ENCODE measurements at regions not wholly inside any gene's neighbourhood (a gene's known extent, or its start where the extent isn't known, plus 50 kb on each side); places are given as distances from the start of the nearest gene placed in this dataset.

GRCh38 chr2:17334300-17334699 lies 183.9 kb downstream of the RAD51AP2 start:
- H3K36me3 ChIP-seq (ENCODE audit: control insufficient read depth, insufficient read depth, low read length): no peaks in the 10 kb centered on the region
- peaks cover 6% of the 10 kb centered on the region for H3K4me1 ChIP-seq (ENCODE audit: control insufficient read depth, low read depth, low read length)
- H3K4me2 ChIP-seq (ENCODE audit: low read length): no peak overlapping the region
- no peak overlapping the region for H2BK120ac ChIP-seq (ENCODE audit: low read depth, low read length)
- H3K27ac ChIP-seq (ENCODE audit: low read depth, low read length): no peak overlapping the region
- H3K79me2 ChIP-seq (ENCODE audit: control insufficient read depth, insufficient read depth, low read length): no peaks in the 10 kb centered on the region
- no peak overlapping the region for H3K23ac ChIP-seq (ENCODE audit: low read length)
- H4K8ac ChIP-seq (ENCODE audit: low read depth, low read length): no peak overlapping the region
- H3K9ac ChIP-seq (ENCODE audit: low read length): no peak overlapping the region
- H3K56ac ChIP-seq (ENCODE audit: low read length): no peak overlapping the region
- H3K18ac ChIP-seq (ENCODE audit: low read length): no peak overlapping the region
- H2BK5ac ChIP-seq (ENCODE audit: low read length): no peak overlapping the region
- no peak overlapping the region for H2AK5ac ChIP-seq (ENCODE audit: low read length)
- H3K4ac ChIP-seq (ENCODE audit: low read depth, low read length): no peak overlapping the region
- H3K79me1 ChIP-seq (ENCODE audit: low read length): no peaks in the 10 kb centered on the region
- H4K5ac ChIP-seq (ENCODE audit: low read length): no peak overlapping the region
- no peaks in the 10 kb centered on the region for H3K27me3 ChIP-seq (ENCODE audit: insufficient read depth, low read length, poor library complexity)
- DNase-seq: peak; percentile 34
- no peak overlapping the region for H3K4me3 ChIP-seq (ENCODE audit: low read length)
- peak overlapping the region; percentile 57 for H2BK15ac ChIP-seq (replicated peaks; ENCODE audit: low read depth)

GRCh38 chr2:17331636-17332035 lies 186.6 kb downstream of the RAD51AP2 start:
- H3K4me3 ChIP-seq (ENCODE audit: low read length): no peak overlapping the region
- H3K79me2 ChIP-seq (ENCODE audit: control insufficient read depth, insufficient read depth, low read length): no peaks in the 10 kb centered on the region
- no peak overlapping the region for H3K23ac ChIP-seq (ENCODE audit: low read length)
- no peak overlapping the region for H3K4ac ChIP-seq (ENCODE audit: low read depth, low read length)
- no peak for DNase-seq
- H2BK15ac ChIP-seq (replicated peaks; ENCODE audit: low read depth): no peak overlapping the region
- no peak overlapping the region for H3K27ac ChIP-seq (ENCODE audit: low read depth, low read length)
- H3K4me1 ChIP-seq (ENCODE audit: control insufficient read depth, low read depth, low read length): peaks cover 6% of the 10 kb centered on the region
- H3K4me2 ChIP-seq (ENCODE audit: low read length): no peak overlapping the region
- H3K79me1 ChIP-seq (ENCODE audit: low read length): no peaks in the 10 kb centered on the region
- no peak overlapping the region for H2BK5ac ChIP-seq (ENCODE audit: low read length)
- H3K27me3 ChIP-seq (ENCODE audit: insufficient read depth, low read length, poor library complexity): no peaks in the 10 kb centered on the region
- H3K36me3 ChIP-seq (ENCODE audit: control insufficient read depth, insufficient read depth, low read length): no peaks in the 10 kb centered on the region
- no peak overlapping the region for H4K8ac ChIP-seq (ENCODE audit: low read depth, low read length)
- no peak overlapping the region for H2BK120ac ChIP-seq (ENCODE audit: low read depth, low read length)
- no peak overlapping the region for H3K56ac ChIP-seq (ENCODE audit: low read length)
- H4K5ac ChIP-seq (ENCODE audit: low read length): no peak overlapping the region
- H3K9ac ChIP-seq (ENCODE audit: low read length): no peak overlapping the region
- no CpG with 5 or more reads among the region's 1 CpG for WGBS (ENCODE audit: extremely low coverage, insufficient coverage, low lambda C conversion rate)
- H3K18ac ChIP-seq (ENCODE audit: low read length): no peak overlapping the region
- H2AK5ac ChIP-seq (ENCODE audit: low read length): no peak overlapping the region

GRCh38 chr2:17328161-17328560 lies 190.1 kb downstream of the RAD51AP2 start:
- no peak for DNase-seq
- Histone ChIP-seq H3K4me3 (ENCODE audit: low read length) (no peak overlapping the region), H3K56ac (ENCODE audit: low read length) (no peak overlapping the region), H3K23ac (ENCODE audit: low read length) (no peak overlapping the region), H3K18ac (ENCODE audit: low read length) (peak overlapping the region; percentile 28), H3K27me3 (ENCODE audit: insufficient read depth, low read length, poor library complexity) (no peaks in the 10 kb centered on the region), H3K27ac (ENCODE audit: low read depth, low read length) (no peak overlapping the region), H2BK5ac (ENCODE audit: low read length) (no peak overlapping the region), H4K5ac (ENCODE audit: low read length) (no peak overlapping the region), H3K4me1 (ENCODE audit: control insufficient read depth, low read depth, low read length) (no peaks in the 10 kb centered on the region), H3K79me1 (ENCODE audit: low read length) (no peaks in the 10 kb centered on the region), H2BK15ac (replicated peaks; ENCODE audit: low read depth) (no peak overlapping the region), H3K9ac (ENCODE audit: low read length) (no peak overlapping the region), H3K36me3 (ENCODE audit: control insufficient read depth, insufficient read depth, low read length) (no peaks in the 10 kb centered on the region), H4K8ac (ENCODE audit: low read depth, low read length) (no peak overlapping the region), H2AK5ac (ENCODE audit: low read length) (no peak overlapping the region), H3K4ac (ENCODE audit: low read depth, low read length) (no peak overlapping the region), H3K4me2 (ENCODE audit: low read length) (no peak overlapping the region), H3K79me2 (ENCODE audit: control insufficient read depth, insufficient read depth, low read length) (no peaks in the 10 kb centered on the region), H2BK120ac (ENCODE audit: low read depth, low read length) (no peak overlapping the region)
- WGBS (ENCODE audit: extremely low coverage, insufficient coverage, low lambda C conversion rate): no CpG with 5 or more reads among the region's 1 CpG

GRCh38 chr2:17327649-17328048 lies 190.6 kb downstream of the RAD51AP2 start:
- Histone ChIP-seq H2BK5ac (ENCODE audit: low read length) (no peak overlapping the region), H3K27ac (ENCODE audit: low read depth, low read length) (no peak overlapping the region), H3K23ac (ENCODE audit: low read length) (no peak overlapping the region), H3K4me1 (ENCODE audit: control insufficient read depth, low read depth, low read length) (no peaks in the 10 kb centered on the region), H3K56ac (ENCODE audit: low read length) (no peak overlapping the region), H4K8ac (ENCODE audit: low read depth, low read length) (no peak overlapping the region), H3K4me3 (ENCODE audit: low read length) (no peak overlapping the region), H3K18ac (ENCODE audit: low read length) (no peak overlapping the region), H2AK5ac (ENCODE audit: low read length) (no peak overlapping the region), H3K36me3 (ENCODE audit: control insufficient read depth, insufficient read depth, low read length) (no peaks in the 10 kb centered on the region), H3K79me2 (ENCODE audit: control insufficient read depth, insufficient read depth, low read length) (no peaks in the 10 kb centered on the region), H4K5ac (ENCODE audit: low read length) (no peak overlapping the region), H2BK15ac (replicated peaks; ENCODE audit: low read depth) (no peak overlapping the region), H2BK120ac (ENCODE audit: low read depth, low read length) (no peak overlapping the region), H3K27me3 (ENCODE audit: insufficient read depth, low read length, poor library complexity) (no peaks in the 10 kb centered on the region), H3K4me2 (ENCODE audit: low read length) (no peak overlapping the region), H3K9ac (ENCODE audit: low read length) (no peak overlapping the region), H3K79me1 (ENCODE audit: low read length) (no peaks in the 10 kb centered on the region), H3K4ac (ENCODE audit: low read depth, low read length) (no peak overlapping the region)
- no CpG with 5 or more reads among the region's 4 CpGs for WGBS (ENCODE audit: extremely low coverage, insufficient coverage, low lambda C conversion rate)
- DNase-seq: no peak

- Histone ChIP-seq H3K79me2 (ENCODE audit: control insufficient read depth, insufficient read depth, low read length) (no peaks in the 10 kb centered on the region), H3K9ac (ENCODE audit: low read length) (no peak overlapping the region), H2BK120ac (ENCODE audit: low read depth, low read length) (no peak overlapping the region), H3K27ac (ENCODE audit: low read depth, low read length) (no peak overlapping the region), H3K4me2 (ENCODE audit: low read length) (no peak overlapping the region), H3K23ac (ENCODE audit: low read length) (no peak overlapping the region), H3K4me3 (ENCODE audit: low read length) (no peak overlapping the region), H4K8ac (ENCODE audit: low read depth, low read length) (no peak overlapping the region), H2AK5ac (ENCODE audit: low read length) (no peak overlapping the region), H3K27me3 (ENCODE audit: insufficient read depth, low read length, poor library complexity) (no peaks in the 10 kb centered on the region), H3K36me3 (ENCODE audit: control insufficient read depth, insufficient read depth, low read length) (no peaks in the 10 kb centered on the region), H2BK15ac (replicated peaks; ENCODE audit: low read depth) (no peak overlapping the region), H3K4me1 (ENCODE audit: control insufficient read depth, low read depth, low read length) (no peaks in the 10 kb centered on the region), H3K79me1 (ENCODE audit: low read length) (no peaks in the 10 kb centered on the region), H3K4ac (ENCODE audit: low read depth, low read length) (no peak overlapping the region), H3K56ac (ENCODE audit: low read length) (no peak overlapping the region), H4K5ac (ENCODE audit: low read length) (no peak overlapping the region), H2BK5ac (ENCODE audit: low read length) (no peak overlapping the region), H3K18ac (ENCODE audit: low read length) (no peak overlapping the region)
- WGBS (ENCODE audit: extremely low coverage, insufficient coverage, low lambda C conversion rate): no CpG with 5 or more reads among the region's 2 CpGs
- DNase-seq: no peak
These were observed 191.5 kb downstream of the RAD51AP2 start for GRCh38 chr2:17326717-17327116.

- DNase-seq: no peak
These were observed 194.5 kb downstream of the RAD51AP2 start for GRCh38 chr2:17323697-17324096.

More at GRCh38 chr2:17323697-17324096, 194.5 kb downstream of the RAD51AP2 start:
- Histone ChIP-seq H2BK120ac (ENCODE audit: low read depth, low read length) (no peak overlapping the region), H3K23ac (ENCODE audit: low read length) (no peak overlapping the region), H3K56ac (ENCODE audit: low read length) (no peak overlapping the region), H2BK15ac (replicated peaks; ENCODE audit: low read depth) (no peak overlapping the region), H3K4me1 (ENCODE audit: control insufficient read depth, low read depth, low read length) (no peaks in the 10 kb centered on the region), H3K4me2 (ENCODE audit: low read length) (no peak overlapping the region), H4K5ac (ENCODE audit: low read length) (no peak overlapping the region), H3K18ac (ENCODE audit: low read length) (no peak overlapping the region), H3K4ac (ENCODE audit: low read depth, low read length) (no peak overlapping the region), H2BK5ac (ENCODE audit: low read length) (no peak overlapping the region), H4K8ac (ENCODE audit: low read depth, low read length) (no peak overlapping the region), H3K79me2 (ENCODE audit: control insufficient read depth, insufficient read depth, low read length) (no peaks in the 10 kb centered on the region), H3K79me1 (ENCODE audit: low read length) (no peaks in the 10 kb centered on the region), H3K27ac (ENCODE audit: low read depth, low read length) (no peak overlapping the region), H3K9ac (ENCODE audit: low read length) (no peak overlapping the region), H3K27me3 (ENCODE audit: insufficient read depth, low read length, poor library complexity) (no peaks in the 10 kb centered on the region), H3K36me3 (ENCODE audit: control insufficient read depth, insufficient read depth, low read length) (no peaks in the 10 kb centered on the region), H3K4me3 (ENCODE audit: low read length) (no peak overlapping the region), H2AK5ac (ENCODE audit: low read length) (no peak overlapping the region)
- no CpG with 5 or more reads among the region's 5 CpGs for WGBS (ENCODE audit: extremely low coverage, insufficient coverage, low lambda C conversion rate)

All from mesendoderm (in vitro differentiated cells).